Lower leg skin (tissue), 3 donors: ENCODE measurements at regions not wholly inside any gene's neighbourhood (a gene's known extent, or its start where the extent isn't known, plus 50 kb on each side); places are given as distances from the start of the nearest gene placed in this dataset.

Experiments
- POLR2A ChIP-seq, 2 donors: fragments of 450-650 bp; IDR thresholded peaks; one replicate each; pipeline ENCODE4 v1.6.1; 2016 to 2017; ENCODE audit warnings: antibody characterized with exemption in 2 of 2, mild to moderate bottlenecking in 1 of 2, moderate library complexity in 1 of 2
- TF ChIP-seq, protein P1 (sequence below), 3 donors: fragments of 450-650 bp; IDR thresholded peaks; one replicate each; pipeline ENCODE4 v1.5.1; 2016; ENCODE audit warnings: antibody characterized with exemption in 3 of 3, mild to moderate bottlenecking in 3 of 3, moderate library complexity in 2 of 3

DNA sequence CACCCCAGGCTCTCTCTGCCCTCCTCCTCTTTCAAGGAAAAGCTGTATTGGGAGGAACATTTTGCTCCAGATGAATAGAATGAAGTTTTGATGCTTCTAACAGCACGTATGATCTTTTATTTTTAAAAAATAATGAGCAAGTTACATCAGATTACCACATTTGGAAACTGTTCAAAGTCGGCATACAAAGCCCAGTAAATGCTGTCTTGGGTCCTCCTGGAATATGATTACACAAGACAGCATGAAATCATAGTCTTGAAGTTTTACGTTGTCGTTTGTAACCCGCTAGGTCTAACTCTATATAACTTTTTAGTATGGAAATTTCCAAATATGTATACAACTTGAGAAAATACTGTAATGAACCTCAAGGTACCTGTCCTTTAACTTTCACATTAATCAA is 385.6 kb downstream of the HLX start:
- TF ChIP-seq POLR2A (IDR thresholded peaks at IDR 0.05): no peak
- TF ChIP-seq, protein P1, sequence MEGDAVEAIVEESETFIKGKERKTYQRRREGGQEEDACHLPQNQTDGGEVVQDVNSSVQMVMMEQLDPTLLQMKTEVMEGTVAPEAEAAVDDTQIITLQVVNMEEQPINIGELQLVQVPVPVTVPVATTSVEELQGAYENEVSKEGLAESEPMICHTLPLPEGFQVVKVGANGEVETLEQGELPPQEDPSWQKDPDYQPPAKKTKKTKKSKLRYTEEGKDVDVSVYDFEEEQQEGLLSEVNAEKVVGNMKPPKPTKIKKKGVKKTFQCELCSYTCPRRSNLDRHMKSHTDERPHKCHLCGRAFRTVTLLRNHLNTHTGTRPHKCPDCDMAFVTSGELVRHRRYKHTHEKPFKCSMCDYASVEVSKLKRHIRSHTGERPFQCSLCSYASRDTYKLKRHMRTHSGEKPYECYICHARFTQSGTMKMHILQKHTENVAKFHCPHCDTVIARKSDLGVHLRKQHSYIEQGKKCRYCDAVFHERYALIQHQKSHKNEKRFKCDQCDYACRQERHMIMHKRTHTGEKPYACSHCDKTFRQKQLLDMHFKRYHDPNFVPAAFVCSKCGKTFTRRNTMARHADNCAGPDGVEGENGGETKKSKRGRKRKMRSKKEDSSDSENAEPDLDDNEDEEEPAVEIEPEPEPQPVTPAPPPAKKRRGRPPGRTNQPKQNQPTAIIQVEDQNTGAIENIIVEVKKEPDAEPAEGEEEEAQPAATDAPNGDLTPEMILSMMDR (IDR thresholded peaks at IDR 0.05): no peak
